Choroid plexus epithelial cell (primary cell): ENCODE measurements at regions not wholly inside any gene's neighbourhood (a gene's known extent, or its start where the extent isn't known, plus 50 kb on each side); places are given as distances from the start of the nearest gene placed in this dataset.
"Not testable (repeated sequence)": the region's sequence is repeated elsewhere in the genome, so short reads cannot be mapped to it uniquely, and the experiment has no call there.

Experiments
- DNase-seq: peaks from one replicate; pipeline ENCODE4 v3.0.0-alpha.2; 2010; ENCODE audit warnings: low read depth
- H3K4me3 ChIP-seq: 2 replicates; pipeline ENCODE4 v1.5.1; 2011; ENCODE audit warnings: low read depth, mild to moderate bottlenecking, control low read depth, low read length, moderate library complexity
- CTCF ChIP-seq: conservative IDR thresholded peaks from 2 replicates; pipeline ENCODE4 v1.5.1; 2011; ENCODE audit warnings: low read depth, mild to moderate bottlenecking, control low read depth, inconsistent platforms, low read length, moderate library complexity

DNA sequence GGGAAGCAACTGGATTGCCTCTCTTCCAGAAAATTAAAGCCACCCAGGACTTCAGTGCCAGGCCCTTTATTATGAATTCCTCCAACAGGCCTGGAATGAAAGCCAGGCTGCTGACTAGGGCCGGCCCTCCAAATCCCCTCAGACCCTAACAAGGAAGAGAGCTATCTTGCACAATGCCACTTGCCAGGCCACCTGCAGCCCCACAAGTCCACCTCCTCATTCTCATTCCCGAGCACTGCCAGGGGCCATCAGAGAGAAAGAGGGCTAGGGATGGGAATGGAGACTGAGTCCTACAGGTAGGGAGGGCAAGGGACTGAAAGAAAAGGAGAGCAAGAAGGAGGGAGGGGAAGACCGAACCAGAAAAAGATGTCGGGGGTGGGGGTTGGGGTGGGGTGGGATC, 86.5 kb downstream of the MRPL14 start:
- no peak for DNase-seq
- TF ChIP-seq CTCF = no peak
- H3K4me3 ChIP-seq = no peak overlapping the region

GRCh38 chr6:44039839-44040350, 87.4 kb downstream of the MRPL14 start:
- DNase-seq = no peak
- no peak overlapping the region for H3K4me3 ChIP-seq
- TF ChIP-seq CTCF = no peak

DNA sequence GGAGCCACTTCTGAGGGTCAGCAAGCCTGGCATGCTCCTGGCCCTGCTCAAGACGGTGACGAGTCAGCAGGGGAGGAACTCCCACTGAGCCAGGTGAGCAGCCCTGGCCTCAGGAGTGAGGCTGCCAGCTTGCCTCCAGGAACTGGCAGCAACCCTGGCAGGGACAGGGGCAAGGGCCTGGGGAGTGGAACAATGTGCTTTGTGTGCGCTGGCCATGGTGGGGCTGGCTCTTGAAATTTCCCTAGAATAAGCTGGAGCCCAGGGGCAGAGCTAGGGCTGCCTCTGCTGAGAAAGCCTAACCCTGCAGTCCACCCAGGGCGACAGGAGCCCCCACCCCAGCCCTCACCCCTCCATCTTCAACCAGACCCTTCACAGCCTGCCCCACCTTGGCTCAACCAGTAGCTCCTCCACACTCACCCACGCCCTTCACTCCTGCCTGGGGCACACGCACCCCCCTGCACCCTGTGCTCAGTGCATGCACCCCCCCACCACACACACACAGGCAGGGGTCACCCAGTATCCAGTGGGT, 88.0 kb downstream of the MRPL14 start:
- no peak overlapping the region for H3K4me3 ChIP-seq

DNA sequence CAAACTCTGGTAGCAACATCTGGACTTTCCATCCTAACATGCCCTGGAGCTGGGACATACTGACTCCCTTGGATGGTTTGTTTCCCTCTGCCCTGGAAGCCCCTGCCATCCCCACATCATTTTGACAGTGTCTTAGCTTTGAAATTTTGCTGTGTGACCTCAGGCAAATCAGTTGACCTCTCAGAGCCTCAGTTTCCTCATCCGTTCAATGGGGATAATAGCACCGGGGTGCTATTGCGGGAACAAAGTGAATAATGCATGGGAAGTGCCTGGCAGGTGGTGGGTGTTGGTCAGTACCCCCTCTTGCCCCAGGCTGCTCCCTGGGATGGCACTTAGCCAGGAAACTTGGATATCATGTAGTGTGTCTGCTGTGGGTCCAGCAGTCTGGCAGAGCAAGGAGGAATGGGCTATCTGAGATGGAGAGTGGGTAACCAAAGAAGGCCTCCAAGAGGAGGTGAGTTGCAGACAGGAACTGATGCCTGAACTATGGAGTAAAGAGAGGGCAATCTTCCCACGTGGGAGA, 88.6 kb downstream of the MRPL14 start:
- no peak for TF ChIP-seq CTCF
- DNase-seq = no peak
- H3K4me3 ChIP-seq = no peak overlapping the region

More for the DNA sequence above, 88.0 kb downstream of the MRPL14 start:
- no peak for DNase-seq
- TF ChIP-seq CTCF = no peak

DNA sequence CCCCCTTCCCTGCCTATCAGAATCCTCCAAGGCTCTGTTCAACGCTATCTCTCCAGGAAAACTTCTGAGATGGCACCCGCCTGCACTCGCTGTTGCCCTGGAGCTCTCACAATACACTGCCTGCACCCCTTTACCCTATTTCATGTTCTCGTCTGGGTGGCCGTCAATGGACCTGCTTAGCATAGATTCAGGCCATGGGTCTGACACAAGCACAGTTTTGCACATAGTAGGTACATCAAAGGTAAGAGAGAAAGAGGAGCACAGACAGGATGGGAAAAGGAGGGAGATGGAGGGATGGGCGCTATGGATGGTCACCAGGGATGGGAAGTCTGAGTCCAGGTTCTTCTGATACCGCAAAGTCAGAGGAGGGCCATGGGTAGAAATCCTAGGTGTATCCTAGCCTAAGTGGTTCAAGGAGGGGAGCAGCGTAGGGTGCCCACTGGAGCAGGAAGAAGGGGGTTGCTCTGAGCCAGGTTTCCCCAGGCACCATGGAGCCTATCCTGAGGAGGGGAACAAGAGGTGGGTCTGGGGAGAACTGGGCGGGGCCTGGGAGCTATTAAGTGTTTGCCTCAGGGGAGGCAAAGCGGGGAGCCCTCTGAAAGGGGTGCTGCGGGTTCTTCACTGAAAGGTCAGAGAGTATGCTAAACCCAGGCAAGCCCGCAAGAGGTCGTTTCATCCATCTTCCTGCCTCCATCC, 89.3 kb downstream of the MRPL14 start:
- TF ChIP-seq CTCF = no peak
- no peak overlapping the region for H3K4me3 ChIP-seq
- no peak for DNase-seq

GRCh38 chr6:44037276-44037675, 90.0 kb downstream of the MRPL14 start:
- not testable (repeated sequence) for DNase-seq

GRCh38 chr6:44036699-44037101, 90.6 kb downstream of the MRPL14 start:
- no peak overlapping the region for H3K4me3 ChIP-seq
- TF ChIP-seq CTCF = no peak
- no peak for DNase-seq

More at GRCh38 chr6:44037276-44037675, 90.0 kb downstream of the MRPL14 start:
- H3K4me3 ChIP-seq = not testable (repeated sequence)
